ENCODE measurements at regions not wholly inside any gene's neighbourhood (a gene's known extent, or its start where the extent isn't known, plus 50 kb on each side); places are given as distances from the start of the nearest gene placed in this dataset.

DNA sequence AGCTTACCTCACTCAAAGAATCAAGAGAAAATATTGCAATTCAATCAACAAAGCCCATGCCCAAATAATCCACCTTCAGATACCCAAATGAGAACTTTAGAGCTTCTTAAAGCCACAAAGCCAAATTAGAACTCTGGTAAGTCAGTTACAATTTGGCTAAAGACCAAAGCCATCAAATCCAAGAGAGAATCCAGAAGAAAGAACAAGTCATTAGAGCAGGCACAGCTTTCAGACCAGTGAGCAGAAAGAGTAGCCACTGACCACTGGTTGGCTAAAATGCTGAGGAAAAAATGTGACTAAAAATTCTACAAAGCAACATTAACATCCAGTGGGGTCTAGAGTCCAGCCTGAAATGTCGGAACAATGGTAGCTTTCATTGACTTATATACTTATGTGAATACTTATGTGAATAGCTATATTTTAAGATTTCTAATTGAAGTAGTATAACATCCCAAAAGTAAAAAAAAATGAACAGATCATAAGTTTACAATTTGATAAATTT, 735.2 kb upstream of the TBX3 start:
- no peak for DNase-seq

DNA sequence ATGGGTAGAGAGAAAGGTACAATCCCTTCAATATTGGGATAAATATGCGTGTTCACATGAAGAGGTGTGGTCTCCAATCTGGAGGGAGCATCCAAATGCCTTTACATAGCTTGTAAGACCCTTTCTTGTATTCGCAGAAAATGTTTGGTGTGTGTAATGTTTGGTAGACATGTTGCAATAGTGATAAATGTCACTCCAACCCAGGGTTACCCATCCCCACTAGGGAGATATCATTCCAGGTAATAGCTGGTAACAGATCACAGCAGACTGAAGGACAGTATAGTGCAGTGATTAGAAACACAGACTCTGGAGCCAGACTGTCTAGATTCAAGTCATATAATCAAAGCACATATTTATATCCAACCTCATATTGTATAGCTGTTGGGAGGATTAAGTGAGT, 733.6 kb upstream of the TBX3 start:
- DNase-seq: no peak

DNA sequence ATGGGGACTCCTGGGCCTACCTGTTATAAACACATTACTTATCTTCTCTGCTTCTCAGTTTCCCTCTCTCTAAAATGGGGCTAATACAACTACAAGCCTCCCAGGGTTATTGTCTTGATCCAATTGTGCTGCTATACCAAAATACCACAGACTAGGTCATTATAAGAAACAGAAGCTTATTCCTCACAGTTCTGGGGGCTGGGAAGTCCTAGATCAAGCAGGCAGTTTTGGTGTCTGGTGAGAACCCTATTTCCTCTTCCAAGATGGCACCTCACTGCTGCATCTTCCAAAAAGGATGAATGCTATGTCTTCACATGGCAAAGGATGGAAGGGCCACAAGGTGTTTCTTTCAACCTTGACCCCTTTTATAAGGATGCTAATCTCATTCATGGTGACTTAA, 732.9 kb upstream of the TBX3 start:
- DNase-seq: no peak

DNA sequence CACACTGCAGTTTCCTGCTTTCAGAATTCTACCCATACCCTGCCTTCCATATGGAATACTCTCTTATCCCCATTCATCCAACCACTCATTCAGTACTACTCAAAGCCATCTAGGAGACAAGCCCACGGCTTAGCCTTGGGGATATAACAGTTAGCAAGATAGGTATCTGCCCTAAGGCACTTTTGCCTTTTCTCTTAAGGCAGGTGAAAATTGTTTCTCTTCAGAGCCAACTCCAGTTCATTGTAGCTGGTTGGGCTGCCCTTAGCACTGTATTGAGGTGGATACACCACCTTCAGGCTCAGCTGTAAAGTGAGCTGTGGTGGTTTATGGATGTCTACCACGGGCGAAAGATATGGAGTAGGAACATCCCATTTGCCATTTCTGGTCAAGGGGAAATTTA, 729.7 kb upstream of the TBX3 start:
- no peak for DNase-seq

DNA sequence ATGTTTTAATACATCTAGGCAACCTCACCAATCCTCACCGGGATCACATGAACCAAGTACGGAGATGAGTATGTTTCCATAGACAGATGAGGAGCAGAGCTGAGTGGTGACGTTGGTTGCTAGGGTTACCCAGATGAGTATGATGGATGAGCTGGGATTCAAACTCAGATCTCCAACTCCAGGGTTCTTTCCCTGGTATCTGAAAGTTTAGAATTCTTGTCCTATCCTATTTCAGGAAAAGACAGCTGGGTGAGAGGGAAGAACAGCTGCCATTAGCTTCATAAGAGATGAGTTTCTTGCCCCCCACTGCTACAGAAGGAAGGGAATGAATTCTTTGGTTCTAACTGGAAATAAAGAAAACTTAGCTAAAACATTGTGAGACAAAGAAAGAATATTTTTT, 728.9 kb upstream of the TBX3 start:
- DNase-seq: no peak

DNA sequence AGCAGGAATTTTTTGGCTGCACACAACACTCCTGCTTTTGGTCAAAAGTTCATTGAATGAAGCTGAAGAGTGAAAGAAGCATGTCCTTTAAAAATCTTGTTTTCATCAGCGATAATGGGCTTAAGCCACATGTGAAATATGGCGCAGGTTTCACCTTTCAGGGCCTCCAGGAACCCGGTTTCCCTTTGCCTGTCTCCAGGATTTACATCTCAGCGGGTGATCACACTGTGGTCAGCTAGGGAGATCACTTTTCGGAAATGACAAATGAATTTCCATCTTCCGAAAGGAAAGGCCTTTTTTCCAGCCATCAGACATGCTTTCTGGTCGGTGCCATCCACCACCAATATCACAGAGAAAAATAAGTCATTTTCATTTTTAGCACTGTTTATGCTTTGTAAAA, 727.1 kb upstream of the TBX3 start:
- DNase-seq: no peak

DNA sequence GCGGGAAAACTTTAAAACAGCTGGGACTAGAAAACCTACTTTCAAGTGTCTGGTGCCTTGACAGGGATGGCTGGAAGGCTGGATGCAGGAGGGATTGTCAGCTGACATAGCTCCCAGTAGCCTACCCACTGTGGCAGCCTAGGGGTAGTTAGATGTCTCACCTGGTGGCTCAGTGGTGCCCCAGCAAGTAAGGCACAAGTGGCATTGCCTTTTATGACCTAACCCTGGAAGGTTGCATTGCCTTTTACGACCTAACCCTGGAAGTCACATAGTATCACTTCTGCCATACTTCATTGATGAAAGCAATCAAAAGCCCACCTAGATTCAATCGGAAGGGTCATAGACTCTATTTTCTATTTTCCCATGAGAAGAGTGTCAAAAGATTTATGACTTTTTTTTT, 724.7 kb upstream of the TBX3 start:
- no peak for DNase-seq

DNA sequence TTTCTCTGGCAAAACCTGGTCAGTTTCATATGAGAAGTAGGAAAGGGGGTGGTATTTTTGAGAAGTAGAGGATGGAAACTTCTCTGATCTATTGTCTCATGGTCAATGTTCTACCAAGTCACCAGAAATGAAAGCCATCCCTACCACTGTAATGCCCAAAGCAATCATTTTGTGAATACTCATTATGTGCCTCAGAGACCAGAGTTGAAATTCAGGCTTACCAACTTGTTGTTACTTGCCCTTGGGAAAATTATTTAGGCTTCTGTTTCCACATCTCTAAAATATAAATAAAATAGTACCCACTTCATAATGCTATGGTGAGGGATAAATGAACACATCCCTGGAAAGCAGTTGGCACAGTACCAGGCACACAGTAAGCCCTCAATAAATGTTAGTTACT, 723.7 kb upstream of the TBX3 start:
- DNase-seq: no peak

DNA sequence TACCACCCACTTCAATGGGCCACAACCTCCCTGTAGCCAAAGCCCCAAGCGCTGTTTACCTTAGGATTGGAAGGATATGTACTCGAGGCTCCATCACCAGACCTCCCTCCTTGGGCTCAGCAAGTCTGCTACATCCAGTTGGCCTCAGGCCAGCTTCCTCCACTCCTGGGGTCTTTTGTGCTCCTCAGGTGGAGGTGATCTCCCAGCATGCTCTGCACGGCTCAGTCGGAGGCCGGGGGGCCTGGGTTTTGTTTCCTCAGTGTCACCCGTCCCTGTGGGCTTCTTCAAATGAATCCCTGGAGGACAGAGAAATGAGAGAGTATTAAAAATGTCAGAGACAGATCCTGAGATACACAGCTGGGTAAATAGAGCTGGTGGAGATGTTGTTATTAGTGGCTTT, 723.1 kb upstream of the TBX3 start:
- peak; percentile 17 for DNase-seq

DNA sequence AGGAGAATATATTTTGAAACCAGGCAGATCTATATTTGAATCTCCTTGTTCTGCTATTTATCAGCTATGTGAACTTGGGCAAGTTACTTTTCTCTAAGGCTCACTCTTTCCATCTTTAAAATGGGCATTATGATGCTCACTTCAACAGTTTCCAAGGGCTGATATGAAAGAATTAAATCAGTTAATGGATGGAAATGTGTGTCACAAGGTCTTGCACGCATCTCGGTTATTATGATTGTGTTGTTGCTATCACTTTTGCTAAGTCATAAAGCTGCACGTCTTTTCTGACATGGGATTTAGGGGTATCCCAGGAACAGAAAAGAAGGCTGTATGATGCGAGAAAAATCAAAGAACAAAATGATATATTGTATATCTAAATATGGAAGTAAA, 721.5 kb upstream of the TBX3 start:
- no peak for DNase-seq

DNA sequence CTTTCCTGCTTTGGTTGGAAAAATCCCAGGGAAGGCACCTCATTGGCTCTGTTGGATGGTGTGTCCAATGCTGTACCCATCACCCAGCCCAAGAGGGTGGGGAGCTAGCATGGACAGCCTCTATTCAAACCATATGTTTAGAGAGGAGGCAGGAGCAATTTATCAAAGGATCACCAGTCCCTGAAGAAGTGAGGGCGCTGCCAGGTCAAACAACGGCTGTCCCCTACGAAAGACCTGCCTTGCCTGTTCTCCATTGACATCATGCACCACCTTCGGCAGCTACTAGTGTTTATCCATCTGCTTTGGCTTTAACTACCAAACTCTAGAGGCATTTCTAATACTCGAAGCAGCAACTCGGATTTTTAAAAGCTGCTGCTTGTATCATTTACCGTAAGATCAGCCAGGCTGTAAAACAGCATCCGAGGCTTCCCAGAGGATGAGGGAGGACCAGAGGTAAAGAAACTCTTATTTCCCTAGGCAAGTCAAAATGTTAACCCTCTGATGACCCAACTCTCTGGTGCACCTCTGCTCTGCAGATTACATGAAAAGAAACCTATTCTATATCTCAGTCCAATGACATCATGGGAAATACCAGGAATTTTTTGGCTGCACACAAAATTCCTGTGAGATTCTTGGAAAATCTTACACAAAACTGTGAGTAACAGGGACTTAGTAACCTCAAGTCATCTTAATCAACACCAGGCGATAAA, 720.9 kb upstream of the TBX3 start:
- DNase-seq: no peak

DNA sequence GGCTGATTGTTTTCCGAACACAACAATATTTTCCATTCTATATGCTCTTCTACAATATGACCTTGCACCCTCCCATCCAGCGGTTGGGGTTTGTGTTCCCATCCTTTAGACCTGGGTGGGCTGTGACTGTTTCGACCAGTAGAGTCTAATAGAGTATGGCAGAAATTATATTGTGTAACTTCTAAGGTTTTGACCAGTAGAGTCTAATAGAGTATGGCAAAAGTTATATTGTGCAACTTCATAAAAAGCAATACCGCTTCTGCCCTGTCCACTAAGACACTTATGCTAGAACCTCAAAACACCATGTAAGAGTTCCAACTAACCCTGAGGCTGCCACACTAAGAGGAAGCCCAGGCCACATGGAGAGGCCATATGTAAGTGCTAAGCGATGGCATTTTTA, 719.7 kb upstream of the TBX3 start:
- no peak for DNase-seq

DNA sequence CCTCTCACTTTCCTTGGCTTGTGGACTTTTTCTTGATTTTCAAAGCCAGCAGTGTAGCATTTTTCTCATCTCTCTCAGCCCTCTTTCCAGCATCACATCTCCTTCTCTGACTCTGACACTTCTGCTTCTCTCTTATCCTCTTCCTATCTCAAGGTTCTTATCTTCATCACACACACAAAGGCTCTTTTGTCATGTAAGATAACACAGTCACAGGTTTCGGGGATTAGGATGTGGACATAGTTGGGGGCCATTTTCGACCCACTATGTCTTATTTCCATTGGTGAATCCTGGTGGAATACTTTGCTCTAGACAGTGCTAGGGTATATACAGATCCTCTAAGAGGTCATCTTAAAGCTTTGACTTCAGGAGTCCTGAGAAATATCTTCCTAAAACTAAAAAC, 719.3 kb upstream of the TBX3 start:
- no peak for DNase-seq

DNA sequence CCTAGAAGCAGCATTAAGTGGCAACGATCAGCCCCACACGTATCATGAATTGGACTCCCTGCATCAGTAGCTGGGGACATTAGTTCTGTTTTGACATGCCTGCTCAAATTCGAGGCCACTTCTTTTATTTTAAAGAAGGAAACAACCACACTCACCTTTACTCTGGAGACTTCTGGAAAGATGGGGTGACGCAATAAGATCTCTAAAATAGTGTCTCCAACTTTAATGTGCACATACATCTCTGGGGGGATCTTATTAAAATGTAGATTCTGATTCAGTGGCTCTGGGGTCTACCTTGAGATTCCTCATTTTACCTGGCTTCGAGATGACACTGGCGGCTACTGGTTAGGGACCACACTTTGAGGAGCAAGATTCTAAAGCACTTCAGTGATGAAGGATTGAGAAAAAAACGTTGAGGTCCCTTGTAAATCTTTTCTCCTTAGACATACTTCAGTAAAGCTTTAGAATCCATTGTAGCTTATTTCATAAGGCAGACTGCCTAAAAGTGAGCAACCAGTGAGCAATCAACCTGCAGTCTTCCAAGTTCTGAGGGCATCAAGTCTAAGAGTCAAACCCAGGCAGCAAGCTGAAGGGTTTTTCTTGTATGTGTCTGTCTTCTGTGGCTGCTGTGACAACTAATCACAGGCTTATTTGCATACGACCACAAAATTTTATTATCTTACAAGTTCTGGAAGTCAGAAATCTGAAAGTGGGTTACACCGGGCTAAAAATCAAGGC, 718.6 kb upstream of the TBX3 start:
- no peak for DNase-seq

DNA sequence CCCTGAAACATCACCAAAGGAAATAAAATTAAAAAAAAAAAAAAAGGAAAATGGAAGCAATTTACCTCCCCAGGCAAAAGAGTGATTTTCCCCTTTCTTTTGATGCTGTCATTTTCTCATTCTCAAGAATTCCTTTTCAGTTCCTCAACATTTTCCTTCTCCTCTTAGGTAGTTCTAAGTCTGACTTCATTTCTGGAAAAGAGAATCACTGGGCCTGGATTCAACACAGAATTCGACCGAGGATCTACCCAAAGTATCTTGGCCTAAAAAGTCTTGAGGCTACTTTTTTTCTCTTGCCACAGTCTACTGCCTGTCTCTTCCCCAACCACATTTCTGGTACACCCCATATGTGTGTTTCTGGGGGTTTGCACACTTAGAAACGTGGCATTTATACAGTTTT, 717.8 kb upstream of the TBX3 start:
- DNase-seq: no peak

DNA sequence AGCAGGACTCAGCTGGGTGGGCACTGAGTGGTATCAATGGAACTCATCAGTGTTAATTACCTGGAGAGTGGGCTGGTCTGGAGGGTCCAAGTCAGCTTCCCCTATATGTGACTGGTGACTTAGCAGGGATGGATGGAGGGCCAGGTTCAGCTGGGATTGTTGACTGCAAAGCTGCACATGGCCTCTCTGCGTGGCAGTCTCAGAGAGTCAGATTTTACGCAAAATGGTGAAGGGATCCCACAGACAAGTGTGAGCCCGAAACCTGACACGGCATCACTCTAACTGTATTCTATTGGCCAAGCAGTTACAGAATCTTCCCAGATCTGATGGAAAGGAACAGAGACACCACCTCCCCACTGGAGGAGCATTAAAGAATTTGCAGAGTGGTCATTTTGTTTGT, 716.0 kb upstream of the TBX3 start:
- DNase-seq: no peak

DNA sequence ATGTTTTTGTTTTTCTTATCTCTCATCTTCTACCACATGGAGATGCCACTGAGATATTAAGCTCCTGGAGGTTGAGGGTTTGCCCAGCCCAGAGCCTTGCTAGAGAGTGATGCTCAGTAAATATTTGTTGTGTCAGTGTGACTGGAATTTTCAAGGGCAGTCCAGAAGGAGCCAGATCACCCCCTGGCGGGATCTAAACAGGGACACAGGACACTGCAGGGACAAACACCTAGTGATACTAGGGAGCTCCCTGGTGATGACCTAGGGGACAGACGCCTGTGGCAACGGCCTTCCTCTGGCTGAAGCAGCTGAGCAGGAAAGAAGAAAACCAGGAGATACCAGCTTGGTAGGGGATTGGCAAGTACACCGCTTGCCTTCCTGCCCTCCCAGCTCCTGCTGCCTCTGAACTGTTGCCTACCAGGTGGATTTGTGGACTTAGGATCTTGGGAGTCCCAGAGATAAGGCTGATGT, 714.4 kb upstream of the TBX3 start:
- DNase-seq: peak; percentile 16

DNA sequence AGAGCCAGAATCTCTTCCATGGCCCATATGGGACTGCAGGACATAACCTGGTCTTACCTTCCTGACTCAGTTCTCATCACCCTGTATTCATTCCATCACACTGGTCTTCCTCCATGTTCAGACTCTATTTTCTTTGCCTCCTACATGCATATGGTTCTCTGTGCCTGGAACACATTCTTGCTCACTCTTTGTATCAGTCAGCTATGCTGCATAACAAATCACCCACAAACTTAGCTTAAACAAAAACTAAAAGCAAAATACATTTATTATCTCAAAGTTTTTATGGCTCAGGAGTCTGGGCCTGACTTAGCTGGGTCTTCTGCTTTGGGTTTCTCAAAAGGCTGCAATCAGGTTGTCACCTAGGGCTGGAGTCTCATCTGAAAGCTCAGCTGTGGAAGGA, 712.6 kb upstream of the TBX3 start:
- no peak for DNase-seq

DNA sequence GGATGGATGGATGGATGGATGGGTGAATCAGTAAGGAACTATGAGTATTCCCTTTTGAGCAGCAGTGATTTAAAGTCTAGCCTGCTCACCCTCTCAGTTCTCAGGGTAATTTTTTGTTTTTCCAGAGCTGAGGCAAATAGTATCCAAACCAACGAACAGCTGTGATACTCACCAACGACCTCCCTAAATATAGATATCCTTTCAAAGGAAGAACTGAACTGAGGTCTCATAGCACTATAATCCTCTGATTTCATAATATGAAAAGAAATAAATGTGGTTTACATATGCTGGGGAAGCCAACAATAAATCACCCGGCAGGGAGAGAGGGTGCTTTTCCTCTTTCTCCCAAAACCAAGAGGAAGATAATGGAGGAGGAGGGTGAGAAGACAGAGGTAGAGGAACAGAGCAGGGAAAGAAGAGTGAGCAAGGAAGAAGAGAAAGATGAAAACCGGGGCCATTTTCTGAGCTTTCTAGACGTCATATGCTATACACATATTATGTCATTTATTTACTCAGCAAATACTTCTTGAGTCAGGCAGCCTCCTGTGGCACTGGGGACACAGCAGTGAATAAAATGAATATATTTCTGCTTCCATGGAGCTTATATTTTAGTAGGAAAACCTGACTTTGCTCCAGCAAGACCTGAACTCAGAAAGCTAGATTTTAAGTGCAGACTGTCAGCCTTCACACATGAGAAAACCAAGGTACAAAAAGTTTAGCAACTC, 710.7 kb upstream of the TBX3 start:
- peak; percentile 72 for DNase-seq

DNA sequence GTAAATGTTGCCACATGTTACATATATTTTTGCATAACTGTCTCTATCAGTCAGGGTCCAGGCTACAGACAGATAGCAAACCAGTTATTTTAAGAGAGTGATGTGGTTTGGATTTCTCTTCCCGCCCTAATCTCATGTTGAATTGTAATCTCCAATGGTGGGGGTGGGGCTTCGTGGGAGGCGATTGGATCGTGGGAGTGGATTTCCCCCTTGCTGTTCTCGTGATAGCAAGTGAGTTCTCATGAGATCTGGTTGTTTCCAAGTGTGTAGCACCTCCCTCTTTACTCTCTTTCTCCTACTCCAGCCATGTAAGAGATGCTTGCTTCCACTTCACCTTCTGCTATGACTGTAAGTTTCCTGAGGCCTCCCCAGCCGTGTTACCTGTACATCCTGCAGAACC, 704.2 kb upstream of the TBX3 start:
- no peak for DNase-seq

DNA sequence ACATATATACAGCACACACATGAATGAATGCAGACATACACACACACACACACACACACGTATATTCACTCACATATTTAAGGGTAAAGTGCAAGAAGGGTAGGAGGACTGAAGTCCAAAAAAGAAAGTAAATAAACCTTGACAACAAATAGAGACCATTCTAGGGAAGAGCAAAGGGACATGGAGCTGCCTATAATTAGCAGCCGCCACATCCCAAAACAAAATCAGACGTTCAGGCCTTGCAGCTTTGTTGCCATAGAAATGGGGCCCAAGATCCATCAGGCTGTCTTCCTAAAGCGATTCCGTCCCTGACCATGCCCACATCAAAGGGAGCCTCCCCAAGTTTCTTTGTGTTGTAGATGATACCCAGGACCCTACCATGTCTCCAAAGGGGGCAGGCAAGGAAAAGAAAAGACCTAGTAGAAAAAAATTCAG, 703.5 kb upstream of the TBX3 start:
- no peak for DNase-seq

DNA sequence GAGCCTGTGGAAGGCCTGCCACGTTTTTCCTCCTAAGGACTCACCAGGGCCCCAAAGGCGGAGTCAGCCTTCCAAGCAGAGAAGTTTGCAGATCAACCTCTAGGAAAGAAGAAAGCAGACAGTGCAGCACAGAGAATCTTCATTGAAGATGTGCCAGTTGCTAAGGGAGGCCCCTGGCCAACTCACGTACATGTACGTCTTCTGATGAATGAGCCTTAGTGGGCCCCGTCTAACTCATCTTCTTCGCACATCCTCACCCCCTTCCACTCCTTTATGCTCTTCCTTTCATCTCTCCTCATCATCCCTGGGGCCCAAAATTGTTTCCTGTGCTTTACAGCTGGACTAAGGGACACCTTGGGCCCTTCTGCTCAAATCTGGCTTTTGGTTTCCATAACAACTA, 703.0 kb upstream of the TBX3 start:
- DNase-seq: no peak

DNA sequence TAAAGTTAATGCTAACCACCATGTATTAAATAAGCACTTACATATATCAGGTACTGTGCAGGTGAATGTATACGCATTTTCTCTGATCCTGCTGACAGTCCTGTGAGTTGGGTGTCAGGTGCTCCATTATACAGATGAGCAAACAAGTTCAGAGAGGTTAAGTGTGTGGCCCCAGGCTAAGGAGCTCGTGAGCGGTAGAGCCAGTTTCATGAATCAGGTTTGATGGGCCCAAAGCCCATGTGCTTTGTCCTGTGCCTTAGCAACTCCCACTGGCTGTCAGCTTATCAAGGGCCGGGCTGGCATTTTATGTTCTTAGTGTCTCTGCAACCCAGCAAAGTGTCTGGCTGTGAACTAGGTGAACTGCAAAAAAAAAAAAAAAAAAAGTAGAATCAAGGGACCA, 701.2 kb upstream of the TBX3 start:
- no peak for DNase-seq

DNA sequence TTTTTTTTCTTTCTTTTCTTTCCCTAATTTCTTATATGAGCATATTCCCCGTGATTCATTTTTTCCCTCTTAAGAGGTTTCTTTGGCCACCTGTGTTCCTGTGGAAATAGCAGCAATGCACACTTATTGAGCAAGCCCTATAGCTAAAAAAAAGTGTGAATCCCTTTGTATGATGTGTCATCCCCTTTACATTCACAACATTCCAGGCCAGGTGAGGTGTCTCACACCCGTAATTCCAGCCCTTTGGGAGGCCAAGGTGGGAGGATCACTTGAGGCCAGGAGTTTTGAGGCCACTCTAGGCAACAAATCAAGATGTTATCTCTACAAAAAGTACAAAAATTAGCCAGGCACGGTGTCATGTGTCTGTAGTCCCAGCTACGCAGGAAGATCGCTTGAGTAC, 700.4 kb upstream of the TBX3 start:
- no peak for DNase-seq

Measured in DMS53 (cell line).